GM18511 (cell line): ENCODE measurements at regions not wholly inside any gene's neighbourhood (a gene's known extent, or its start where the extent isn't known, plus 50 kb on each side); places are given as distances from the start of the nearest gene placed in this dataset.

Experiments used
- ATAC-seq: cut with Tn5 transposase; IDR thresholded peaks from one replicate; pipeline ENCODE4 v1.9.1; 2021; ENCODE audit warnings: mild to moderate bottlenecking, moderate library complexity; ENCODE audit not compliant: unreplicated experiment

GRCh38 chr5:10876006-10876744, 115.1 kb upstream of the DAP start:
- no peak for ATAC-seq

- no peak for ATAC-seq
These were observed 114.3 kb upstream of the DAP start for GRCh38 chr5:10875201-10875768.

GRCh38 chr5:10874541-10874940, 113.5 kb upstream of the DAP start:
- ATAC-seq, result no peak

GRCh38 chr5:10870791-10871190, 109.8 kb upstream of the DAP start:
- ATAC-seq, result no peak

- no peak for ATAC-seq
These were observed 107.9 kb upstream of the DAP start for GRCh38 chr5:10868956-10869355.

- no peak for ATAC-seq
These were observed 106.6 kb upstream of the DAP start for GRCh38 chr5:10867389-10868303.

GRCh38 chr5:10866913-10867312, 105.9 kb upstream of the DAP start:
- no peak for ATAC-seq

- ATAC-seq, result peak; percentile 94
These were observed 102.8 kb upstream of the DAP start for GRCh38 chr5:10863763-10864383.

- no peak for ATAC-seq
These were observed 101.1 kb upstream of the DAP start for GRCh38 chr5:10862085-10862484.

GRCh38 chr5:10861423-10861790, 100.4 kb upstream of the DAP start:
- ATAC-seq, result no peak

GRCh38 chr5:10860645-10861422, 99.8 kb upstream of the DAP start:
- ATAC-seq, result no peak

- ATAC-seq, result no peak
These were observed 99.1 kb upstream of the DAP start for GRCh38 chr5:10860196-10860543.

- ATAC-seq, result no peak
These were observed 98.6 kb upstream of the DAP start for GRCh38 chr5:10859393-10860195.

- ATAC-seq, result no peak
These were observed 97.9 kb upstream of the DAP start for GRCh38 chr5:10858945-10859344.

GRCh38 chr5:10858307-10858706, 97.3 kb upstream of the DAP start:
- no peak for ATAC-seq

- ATAC-seq, result no peak
These were observed 96.3 kb upstream of the DAP start for GRCh38 chr5:10857338-10857733.

- no peak for ATAC-seq
These were observed 95.8 kb upstream of the DAP start for GRCh38 chr5:10856683-10857337.

GRCh38 chr5:10856071-10856470, 95.0 kb upstream of the DAP start:
- no peak for ATAC-seq

- no peak for ATAC-seq
These were observed 93.7 kb upstream of the DAP start for GRCh38 chr5:10854506-10855277.
